ENCODE measurements at regions not wholly inside any gene's neighbourhood (a gene's known extent, or its start where the extent isn't known, plus 50 kb on each side); places are given as distances from the start of the nearest gene placed in this dataset.

DNA sequence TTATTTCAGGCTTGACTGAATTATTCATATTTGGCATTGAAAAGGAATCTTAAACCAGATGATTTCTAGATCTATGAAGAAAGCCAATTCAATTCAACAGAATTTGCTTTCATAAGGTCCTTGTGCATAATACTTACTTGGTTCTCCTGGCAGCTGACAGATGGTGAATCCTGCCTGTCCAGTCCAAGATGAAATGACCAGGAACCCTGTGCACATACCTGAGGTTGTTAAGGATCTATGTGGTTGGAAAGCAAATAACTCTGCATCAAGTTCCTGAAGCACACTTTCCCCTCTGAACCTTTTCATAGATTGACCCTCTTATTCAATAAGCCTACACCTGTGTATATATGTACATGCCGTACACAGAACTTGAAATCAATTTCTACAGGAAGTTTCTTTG, 562.7 kb downstream of the PPARGC1A start:
- no peak overlapping the region for H3K27ac ChIP-seq
- ChIA-PET POLR2A (ENCODE audit: low non-redundant PET) (no interaction called here), CTCF (no interaction called here)
- TF ChIP-seq, protein P1, sequence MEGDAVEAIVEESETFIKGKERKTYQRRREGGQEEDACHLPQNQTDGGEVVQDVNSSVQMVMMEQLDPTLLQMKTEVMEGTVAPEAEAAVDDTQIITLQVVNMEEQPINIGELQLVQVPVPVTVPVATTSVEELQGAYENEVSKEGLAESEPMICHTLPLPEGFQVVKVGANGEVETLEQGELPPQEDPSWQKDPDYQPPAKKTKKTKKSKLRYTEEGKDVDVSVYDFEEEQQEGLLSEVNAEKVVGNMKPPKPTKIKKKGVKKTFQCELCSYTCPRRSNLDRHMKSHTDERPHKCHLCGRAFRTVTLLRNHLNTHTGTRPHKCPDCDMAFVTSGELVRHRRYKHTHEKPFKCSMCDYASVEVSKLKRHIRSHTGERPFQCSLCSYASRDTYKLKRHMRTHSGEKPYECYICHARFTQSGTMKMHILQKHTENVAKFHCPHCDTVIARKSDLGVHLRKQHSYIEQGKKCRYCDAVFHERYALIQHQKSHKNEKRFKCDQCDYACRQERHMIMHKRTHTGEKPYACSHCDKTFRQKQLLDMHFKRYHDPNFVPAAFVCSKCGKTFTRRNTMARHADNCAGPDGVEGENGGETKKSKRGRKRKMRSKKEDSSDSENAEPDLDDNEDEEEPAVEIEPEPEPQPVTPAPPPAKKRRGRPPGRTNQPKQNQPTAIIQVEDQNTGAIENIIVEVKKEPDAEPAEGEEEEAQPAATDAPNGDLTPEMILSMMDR (conservative IDR thresholded peaks at IDR 0.05; ENCODE audit: low read depth) = no peak
- DNase-seq (ENCODE audit: low spot score) = no peak

DNA sequence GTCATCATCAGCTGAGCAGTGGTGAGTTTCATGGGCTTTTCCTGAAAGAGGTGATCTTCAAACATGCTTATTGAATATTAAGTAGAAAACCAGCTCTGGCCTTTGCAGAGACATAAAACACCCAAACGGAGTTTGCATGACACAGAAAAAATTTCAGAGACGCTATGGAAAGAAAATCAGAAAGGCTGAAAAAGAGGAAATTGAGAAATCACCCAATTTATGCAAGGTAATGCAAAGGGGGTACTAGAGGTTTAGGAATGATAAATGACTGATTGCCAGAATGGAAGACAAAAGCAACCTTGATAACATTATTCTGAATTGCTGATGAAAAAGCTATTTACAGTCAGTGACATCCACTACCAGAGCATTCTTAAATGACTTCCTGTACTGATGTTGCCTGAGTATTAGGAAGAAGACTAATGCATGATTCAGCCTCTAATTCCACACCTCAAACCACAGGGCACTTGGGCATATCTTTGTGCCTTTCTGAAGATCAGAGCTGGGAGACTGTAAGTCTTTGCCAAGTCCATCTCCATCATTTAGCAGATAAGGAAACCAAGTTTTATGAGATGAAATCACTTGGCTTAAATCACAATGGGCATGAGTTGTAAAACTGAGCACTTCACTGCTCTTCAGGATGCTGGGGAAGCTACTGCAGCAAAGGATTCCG, 565.7 kb downstream of the PPARGC1A start:
- H3K27ac ChIP-seq = no peak overlapping the region
- ChIA-PET POLR2A (ENCODE audit: low non-redundant PET) (no interaction called here), CTCF (no interaction called here)
- no peak for DNase-seq (ENCODE audit: low spot score)
- TF ChIP-seq, protein P1 (conservative IDR thresholded peaks at IDR 0.05; ENCODE audit: low read depth) = no peak

DNA sequence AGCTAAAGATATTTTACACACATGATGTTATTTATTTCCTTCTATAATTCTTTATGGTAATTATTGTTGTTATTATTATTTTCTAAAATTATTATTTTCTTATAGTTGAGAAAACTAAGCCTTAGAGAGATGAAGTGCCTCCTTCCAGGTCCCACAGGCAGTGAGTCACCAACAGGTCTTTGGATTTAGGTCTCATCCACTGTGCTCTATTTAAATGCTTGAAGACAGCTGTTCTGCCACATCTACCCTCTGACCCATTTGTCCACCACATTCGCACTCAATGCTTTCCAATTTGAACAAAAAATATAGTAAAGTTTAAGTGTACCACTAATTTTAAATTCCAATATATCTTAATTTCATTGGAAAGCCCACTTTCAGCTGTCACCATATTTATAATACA, 566.4 kb downstream of the PPARGC1A start:
- no peak for DNase-seq (ENCODE audit: low spot score)
- no peak overlapping the region for H3K27ac ChIP-seq
- ChIA-PET POLR2A (ENCODE audit: low non-redundant PET) (no interaction called here), CTCF (no interaction called here)
- TF ChIP-seq, protein P1 (conservative IDR thresholded peaks at IDR 0.05; ENCODE audit: low read depth) = no peak

DNA sequence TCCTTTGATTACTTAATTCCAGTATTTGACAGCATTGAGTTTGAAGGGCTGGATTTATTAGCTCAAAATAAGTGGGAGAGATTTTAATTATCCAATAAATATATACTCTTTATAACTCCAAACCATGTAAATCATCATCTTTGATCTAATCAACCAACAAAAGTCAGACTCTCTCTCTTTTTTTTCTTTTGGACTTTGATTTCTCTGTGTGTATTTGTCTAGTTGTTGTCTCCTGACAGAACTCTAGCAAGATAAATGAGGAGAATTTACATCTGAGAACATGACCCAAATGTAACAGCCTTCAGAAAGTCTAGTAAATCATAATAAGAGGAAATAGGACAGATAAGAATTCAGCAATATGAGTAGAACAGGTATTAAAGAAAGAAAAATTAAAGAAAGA, 567.1 kb downstream of the PPARGC1A start:
- ChIA-PET POLR2A (ENCODE audit: low non-redundant PET) (no interaction called here), CTCF (interaction anchor here (0.7 kb wide), 1 partner anchor 316 kb away, joined by 3 read pairs; no protein-coding TSS in a partner anchor)
- DNase-seq (ENCODE audit: low spot score) = no peak
- TF ChIP-seq, protein P1 (conservative IDR thresholded peaks at IDR 0.05; ENCODE audit: low read depth) = no peak
- no peak overlapping the region for H3K27ac ChIP-seq

DNA sequence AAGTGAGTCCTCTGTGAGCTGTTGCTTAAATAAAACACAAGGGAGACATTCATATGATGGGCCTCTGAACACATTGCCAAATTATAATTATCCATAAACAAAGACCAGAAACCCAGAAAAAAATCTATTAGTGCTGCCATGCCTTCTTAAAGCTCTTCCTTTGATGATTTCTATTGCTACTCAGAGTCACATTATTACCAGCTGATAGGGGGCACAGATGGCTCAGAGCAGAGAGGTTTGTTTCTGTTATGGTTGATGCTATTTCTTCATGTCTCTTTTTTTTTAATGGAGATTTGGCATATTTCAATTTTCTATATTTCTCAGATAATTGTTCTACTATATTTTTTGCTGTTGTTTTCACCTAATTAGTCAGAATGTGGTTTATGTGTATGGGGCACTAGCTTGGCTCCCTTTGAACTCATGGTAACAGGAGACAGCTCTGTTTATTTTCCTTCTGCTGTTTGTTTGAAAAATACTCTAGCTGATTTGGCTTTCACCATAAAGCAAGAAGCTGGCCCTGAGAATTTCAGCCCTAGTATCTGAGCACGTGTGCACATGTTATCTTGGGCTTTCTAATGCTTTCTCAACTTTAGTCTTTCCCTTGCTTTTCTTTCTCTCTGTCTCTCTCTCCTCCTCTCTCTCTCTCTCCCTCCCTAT, 568.8 kb downstream of the PPARGC1A start:
- TF ChIP-seq, protein P1 (conservative IDR thresholded peaks at IDR 0.05; ENCODE audit: low read depth) = no peak
- no peak for DNase-seq (ENCODE audit: low spot score)
- CTCF ChIA-PET = interaction anchor here (0.7 kb wide), 1 partner anchor 9 kb away, joined by 4 read pairs; no protein-coding TSS in a partner anchor
- POLR2A ChIA-PET (ENCODE audit: low non-redundant PET) = no interaction called here
- H3K27ac ChIP-seq = no peak overlapping the region

DNA sequence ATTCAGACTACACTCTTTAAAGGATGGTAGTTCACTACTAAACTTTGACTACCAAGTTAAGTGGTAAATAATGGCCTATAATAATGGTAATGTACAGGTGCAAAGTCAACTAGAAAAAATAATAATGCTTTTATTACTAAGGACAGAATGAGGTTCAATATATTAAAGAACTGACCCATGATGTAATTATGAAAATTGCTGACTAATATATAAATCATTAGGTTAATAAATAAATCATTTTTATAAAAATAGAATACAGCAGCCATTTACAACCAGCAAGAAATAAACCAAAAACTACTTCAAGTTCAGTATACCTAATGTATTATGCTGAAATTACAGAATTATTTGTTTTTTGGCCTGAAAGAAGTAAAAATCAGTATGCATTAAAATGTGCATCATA, 577.2 kb downstream of the PPARGC1A start:
- CTCF ChIA-PET = interaction anchor here (0.6 kb wide), 1 partner anchor 1488 kb away, joined by 3 read pairs; no protein-coding TSS in a partner anchor
- no peak overlapping the region for H3K27ac ChIP-seq
- POLR2A ChIA-PET (ENCODE audit: low non-redundant PET) = no interaction called here
- TF ChIP-seq, protein P1 (conservative IDR thresholded peaks at IDR 0.05; ENCODE audit: low read depth) = no peak
- DNase-seq (ENCODE audit: low spot score) = no peak

All from RWPE1 (cell line).